ENCODE measurements at regions not wholly inside any gene's neighbourhood (a gene's known extent, or its start where the extent isn't known, plus 50 kb on each side); places are given as distances from the start of the nearest gene placed in this dataset.

- no peaks in the 10 kb centered on the region for H4K20me1 ChIP-seq (ENCODE audit: low read depth, low read length)
- no peak overlapping the region for H2AFZ ChIP-seq (ENCODE audit: low read depth, low read length, severe bottlenecking)
- H3K9ac ChIP-seq (ENCODE audit: low read length): no peak overlapping the region
- no peak overlapping the region for H3K4me3 ChIP-seq (ENCODE audit: insufficient read depth, low read length, poor library complexity, severe bottlenecking)
- no peak for TF ChIP-seq EZH2phosphoT487 (conservative IDR thresholded peaks at IDR 0.05; ENCODE audit: low read length)
- no peak for TF ChIP-seq CTCF (IDR thresholded peaks at IDR 0.05; ENCODE audit: insufficient read depth, low read length, poor library complexity, severe bottlenecking)
- no peak overlapping the region for H3K27ac ChIP-seq (ENCODE audit: low read depth, low read length)
- no peaks in the 10 kb centered on the region for H3K9me2 ChIP-seq (replicated peaks; ENCODE audit: insufficient read depth, low read length)
- no peaks in the 10 kb centered on the region for H3F3A ChIP-seq (ENCODE audit: insufficient read depth)
- H3K4me2 ChIP-seq (ENCODE audit: low read depth, low read length, poor library complexity, severe bottlenecking): no peak overlapping the region
- H3K9me3 ChIP-seq (ENCODE audit: insufficient read depth, low read length): 0 out of 2 replicates have a peak, but pooled peaks cover 3% of the 10 kb centered on the region
- no peaks in the 10 kb centered on the region for H3K36me3 ChIP-seq (ENCODE audit: low read length)
- H3K79me2 ChIP-seq (ENCODE audit: insufficient read depth, low read length): no peaks in the 10 kb centered on the region
- H3K27me3 ChIP-seq (ENCODE audit: low read length): no peaks in the 10 kb centered on the region
Observed at GRCh38 chr7:42385912-42386311, 148.9 kb upstream of the GLI3 start.

GRCh38 chr7:42381161-42381560 is 144.2 kb upstream of the GLI3 start:
- Histone ChIP-seq H3K4me3 (ENCODE audit: insufficient read depth, low read length, poor library complexity, severe bottlenecking) (no peak overlapping the region), H3F3A (ENCODE audit: insufficient read depth) (no peaks in the 10 kb centered on the region), H2AFZ (ENCODE audit: low read depth, low read length, severe bottlenecking) (no peak overlapping the region), H3K36me3 (ENCODE audit: low read length) (no peaks in the 10 kb centered on the region), H3K4me2 (ENCODE audit: low read depth, low read length, poor library complexity, severe bottlenecking) (no peak overlapping the region), H3K27me3 (ENCODE audit: low read length) (no peaks in the 10 kb centered on the region), H3K9me3 (ENCODE audit: insufficient read depth, low read length) (0 out of 2 replicates have a peak, but pooled peaks cover 3% of the 10 kb centered on the region), H3K9ac (ENCODE audit: low read length) (no peak overlapping the region), H3K79me2 (ENCODE audit: insufficient read depth, low read length) (no peaks in the 10 kb centered on the region), H3K9me2 (replicated peaks; ENCODE audit: insufficient read depth, low read length) (no peaks in the 10 kb centered on the region), H3K27ac (ENCODE audit: low read depth, low read length) (no peak overlapping the region), H4K20me1 (ENCODE audit: low read depth, low read length) (no peaks in the 10 kb centered on the region)
- no peak for TF ChIP-seq CTCF (IDR thresholded peaks at IDR 0.05; ENCODE audit: insufficient read depth, low read length, poor library complexity, severe bottlenecking)
- TF ChIP-seq EZH2phosphoT487 (conservative IDR thresholded peaks at IDR 0.05; ENCODE audit: low read length): no peak

GRCh38 chr7:42380401-42380800 is 143.4 kb upstream of the GLI3 start:
- H3F3A ChIP-seq (ENCODE audit: insufficient read depth): no peaks in the 10 kb centered on the region
- H3K9me2 ChIP-seq (replicated peaks; ENCODE audit: insufficient read depth, low read length): no peaks in the 10 kb centered on the region
- H3K79me2 ChIP-seq (ENCODE audit: insufficient read depth, low read length): no peaks in the 10 kb centered on the region
- H3K4me2 ChIP-seq (ENCODE audit: low read depth, low read length, poor library complexity, severe bottlenecking): no peak overlapping the region
- H2AFZ ChIP-seq (ENCODE audit: low read depth, low read length, severe bottlenecking): no peak overlapping the region
- no peak for TF ChIP-seq CTCF (IDR thresholded peaks at IDR 0.05; ENCODE audit: insufficient read depth, low read length, poor library complexity, severe bottlenecking)
- TF ChIP-seq EZH2phosphoT487 (conservative IDR thresholded peaks at IDR 0.05; ENCODE audit: low read length): no peak
- no peak overlapping the region for H3K9ac ChIP-seq (ENCODE audit: low read length)
- H3K27ac ChIP-seq (ENCODE audit: low read depth, low read length): no peak overlapping the region
- H3K36me3 ChIP-seq (ENCODE audit: low read length): no peaks in the 10 kb centered on the region
- H4K20me1 ChIP-seq (ENCODE audit: low read depth, low read length): no peaks in the 10 kb centered on the region
- H3K4me3 ChIP-seq (ENCODE audit: insufficient read depth, low read length, poor library complexity, severe bottlenecking): no peak overlapping the region
- no peaks in the 10 kb centered on the region for H3K27me3 ChIP-seq (ENCODE audit: low read length)
- 0 out of 2 replicates have a peak, but pooled peaks cover 3% of the 10 kb centered on the region for H3K9me3 ChIP-seq (ENCODE audit: insufficient read depth, low read length)

All from SU-DHL-6 (cell line).